K562 (cell line): ENCODE measurements at regions not wholly inside any gene's neighbourhood (a gene's known extent, or its start where the extent isn't known, plus 50 kb on each side); places are given as distances from the start of the nearest gene placed in this dataset.

Source experiments
- ATAC-seq: fragments of 200-7000 bp; cut with Tn5 transposase; 3 replicates; pipeline ENCODE4 v1.9.1; 2020; ENCODE audit warnings: moderate library complexity
- BruUV-seq: library from RNA; stranded (reverse); fragments of 400-500 nt; replicated peaks from 2 replicates; lab custom pipeline; 2021; lab: Mats Ljungman, UMichigan
- CTCF ChIA-PET: fragments of 300-600 bp; formaldehyde crosslinking; extraction: SDS; loops from one replicate; lab custom pipeline; 2021; ENCODE audit warnings: low intra/inter-chr PET ratio; lab: Yijun Ruan, JAX
- POLR2A ChIA-PET: fragments of 300-600, 350-650 bp; sonication (Branson Sonifier 250); formaldehyde crosslinking; extraction: SDS; loops from one replicate; lab custom pipeline; 2021; ENCODE audit warnings: antibody characterized with exemption, inconsistent platforms; lab: Yijun Ruan, JAX
- DNase-seq, 4 experiments: peaks; one replicate each; pipeline versions ENCODE4 v3.0.0 to v3.0.0-alpha.2; 2011 to 2018; ENCODE audit warnings: low spot score in 3 of 4, mixed read lengths in 3 of 4; ENCODE audit errors: extremely low read depth in 1 of 4
- FAIRE-seq: peaks from 2 replicates; lab custom pipeline; 2011; peaks lifted over from hg19 to GRCh38; lab: Jason Lieb, UNC
- H2AFZ ChIP-seq: 2 replicates; pipeline ENCODE4 v1.6.0; 2011; ENCODE audit warnings: low read depth, low read length, control low read depth, inconsistent platforms
- H3K27ac ChIP-seq: fragments of 200-600 bp; 3 replicates; pipeline ENCODE4 v1.8.0; 2011; ENCODE audit warnings: low read depth, mild to moderate bottlenecking, control low read depth, inconsistent platforms, low read length, moderate library complexity, mixed read lengths; ENCODE audit errors: extremely low read depth
- H3K27me3 ChIP-seq, 2 experiments: fragments of 300-600 bp in 1 of 2; 2 replicates in 1 of 2; 3 replicates in 1 of 2; pipeline versions ENCODE4 v1.6.0 to v1.8.0; 2011; ENCODE audit warnings: inconsistent platforms in 2 of 2, low read length in 2 of 2, mild to moderate bottlenecking in 1 of 2, mixed read lengths in 1 of 2, moderate library complexity in 1 of 2; ENCODE audit not compliant: control insufficient read depth in 2 of 2, insufficient read depth in 2 of 2
- H3K36me3 ChIP-seq: fragments of 300-600 bp; 3 replicates; pipeline ENCODE4 v1.8.0; 2011; ENCODE audit warnings: mild to moderate bottlenecking, low read length, inconsistent platforms; ENCODE audit not compliant: control insufficient read depth, insufficient read depth
- H3K4me1 ChIP-seq, 2 experiments: fragments of 200-600 bp in 1 of 2; replicated peaks in 1 of 2; 2 replicates in 1 of 2; 3 replicates in 1 of 2; pipeline versions ENCODE4 v1.5.1 to v1.8.0; 2011; ENCODE audit warnings: inconsistent platforms in 2 of 2, low read length in 2 of 2, mild to moderate bottlenecking in 1 of 2, mixed read lengths in 1 of 2, moderate library complexity in 1 of 2; ENCODE audit not compliant: control insufficient read depth in 2 of 2, insufficient read depth in 2 of 2
- H3K4me2 ChIP-seq: 2 replicates; pipeline ENCODE4 v1.6.1; 2011; ENCODE audit warnings: low read length, control low read depth, inconsistent platforms, mixed read lengths; ENCODE audit not compliant: insufficient read depth
- H3K4me3 ChIP-seq: fragments of 200-600 bp; sonication (generic), shearing (Covaris generic); 2 replicates; pipeline ENCODE4 v1.5.1; 2016; ENCODE audit warnings: control low read depth, inconsistent platforms
- H3K79me2 ChIP-seq: fragments of 200-600 bp; 3 replicates; pipeline ENCODE4 v1.8.0; 2011; ENCODE audit warnings: low read length, inconsistent platforms; ENCODE audit not compliant: control insufficient read depth, insufficient read depth
- H3K9ac ChIP-seq, 2 experiments: 2 replicates each; pipeline versions ENCODE4 v1.6.0 to v1.6.1; 2011; ENCODE audit warnings: low read depth in 2 of 2, low read length in 2 of 2, control low read depth in 1 of 2, inconsistent platforms in 1 of 2, mild to moderate bottlenecking in 1 of 2, mixed read lengths in 1 of 2; ENCODE audit not compliant: insufficient read depth in 1 of 2
- H3K9me1 ChIP-seq: one replicate; pipeline ENCODE4 v1.6.0; 2011; ENCODE audit warnings: inconsistent platforms, mild to moderate bottlenecking, low read length, moderate library complexity; ENCODE audit not compliant: control insufficient read depth, insufficient read depth
- H3K9me3 ChIP-seq: replicated peaks from 2 replicates; pipeline ENCODE4 v1.5.1; 2011; ENCODE audit warnings: low read depth, low read length, inconsistent platforms; ENCODE audit not compliant: control insufficient read depth, insufficient read depth
- H4K20me1 ChIP-seq: replicated peaks from 2 replicates; pipeline ENCODE4 v1.6.1; 2011; ENCODE audit warnings: low read length, inconsistent platforms, mixed read lengths; ENCODE audit not compliant: control insufficient read depth, insufficient read depth
- CBX3 ChIP-seq, 2 experiments: IDR thresholded peaks; 1 replicate in 1 of 2; 2 replicates in 1 of 2; pipeline ENCODE4 v1.6.1; 2012; ENCODE audit warnings: inconsistent platforms in 2 of 2, low read length in 2 of 2, borderline replicate concordance in 1 of 2, control low read depth in 1 of 2
- CTCF ChIP-seq, 3 experiments: IDR thresholded peaks in 2 of 3; conservative IDR thresholded peaks in 1 of 3; 2 replicates each; pipeline ENCODE4 v1.5.1; 2011 to 2012; ENCODE audit warnings: low read length in 3 of 3, mild to moderate bottlenecking in 3 of 3, control low read depth in 2 of 3, improper control_type of control experiment in 1 of 3, inconsistent platforms in 1 of 3, low read depth in 1 of 3, mixed read lengths in 1 of 3, moderate library complexity in 1 of 3; ENCODE audit not compliant: insufficient read depth in 2 of 3
- NCOA1 ChIP-seq: fragments of 450-650 bp; IDR thresholded peaks from 2 replicates; pipeline ENCODE4 v1.6.1; 2016; ENCODE audit warnings: low read depth
- TBP ChIP-seq: optimal IDR thresholded peaks from 2 replicates; pipeline ENCODE3; 2011; ENCODE audit warnings: low read depth, low read length, improper control_type of control experiment
- TCF7L2 ChIP-seq: fragments of 150-350 bp; IDR thresholded peaks from 2 replicates; pipeline ENCODE4 v1.6.1; 2016; ENCODE audit warnings: low read depth, mild to moderate bottlenecking, low read length, moderate library complexity
- UBTF ChIP-seq, 2 experiments: IDR thresholded peaks; 2 replicates each; pipeline ENCODE4 v1.6.1; 2012; ENCODE audit warnings: improper control_type of control experiment in 2 of 2, low read depth in 2 of 2, low read length in 2 of 2, borderline replicate concordance in 1 of 2
- ZNF512 ChIP-seq: IDR thresholded peaks from 2 replicates; pipeline ENCODE4 v1.6.1; 2016; ENCODE audit warnings: missing genetic modification characterization, missing compliant biosample characterization
- WGBS: fragments of 100-300 bp; shearing (Covaris generic); methylation state at CpG from one replicate; pipeline ENCODE4 v1.1.6; 2016; ENCODE audit warnings: low coverage, mixed read lengths; ENCODE audit not compliant: insufficient coverage; ENCODE audit errors: missing lambda C conversion rate; 5-methylcytosine and 5-hydroxymethylcytosine counted together
- in situ Hi-C: fragments of 300-500 bp; cut with MboI; formaldehyde crosslinking; loops from 4 replicates; pipeline ENCODE4 v1.15.0; 2018; ENCODE audit warnings: inconsistent platforms, mixed read lengths
- intact Hi-C: fragments of 100-400 bp; cut with micrococcal nuclease; formaldehyde crosslinking; loops from 2 replicates; pipeline ENCODE4 v1.14.2; 2022

GRCh38 chr11:76256448-76256847, 50.1 kb upstream of the WNT11 start:
- no peaks in the 10 kb centered on the region for H3K36me3 ChIP-seq
- H3K27me3 ChIP-seq, result peaks cover 25 to 92% of the 10 kb centered on the region in 2 experiments; a peak in 4 of 5 replicates
- no peak overlapping the region for H3K4me2 ChIP-seq
- no peaks in the 10 kb centered on the region for H3K9me3 ChIP-seq
- ChIA-PET POLR2A (interaction anchor here (0.6 to 2.2 kb wide), 2 partner anchors 12 to 356 kb away, joined by 3 to 7 read pairs; no protein-coding TSS in a partner anchor), CTCF (no interaction called here)
- no peak overlapping the region for H3K4me3 ChIP-seq
- intact Hi-C loops (no loop called here), in situ Hi-C loops (no loop called here)
- no peak for TF ChIP-seq NCOA1
- TF ChIP-seq CBX3 (IDR thresholded peaks at IDR 0.05; ENCODE audit: borderline replicate concordance in 1 of 2, low read length in 2 of 2), result no peak
- TF ChIP-seq CTCF (IDR thresholded peaks at IDR 0.05 in 2 of 3, conservative IDR thresholded peaks at IDR 0.05 in 1 of 3; ENCODE audit: insufficient read depth in 2 of 3, low read depth in 1 of 3, low read length in 3 of 3), result 0 out of 6 replicates have a peak, but pooled peaks of 1 of the 3 experiments have one; percentile 2
- TF ChIP-seq TBP, result peak; percentile 40
- TF ChIP-seq TCF7L2, result no peak
- 0 out of 2 replicates have a peak, but pooled peaks have one; percentile 25 for TF ChIP-seq ZNF512 (tag)
- peak in 1 of 2 experiments; percentile 94; a peak in 2 of 4 replicates for TF ChIP-seq UBTF (IDR thresholded peaks at IDR 0.05; ENCODE audit: borderline replicate concordance in 1 of 2, low read depth in 2 of 2, low read length in 2 of 2)
- H3K9me1 ChIP-seq, result no peaks in the 10 kb centered on the region
- H3K9ac ChIP-seq, result no peak overlapping the region
- BruUV-seq, result no TSS peak
- H2AFZ ChIP-seq, result no peak overlapping the region
- WGBS, result 21% methylated on average over 14 of the region's 14 CpGs
- no peaks in the 10 kb centered on the region for H3K79me2 ChIP-seq
- H3K27ac ChIP-seq, result no peak overlapping the region
- no peaks in the 10 kb centered on the region for H3K4me1 ChIP-seq
- no peak for DNase-seq
- H4K20me1 ChIP-seq, result no peaks in the 10 kb centered on the region
- ATAC-seq, result peak; percentile 77
- no peak for FAIRE-seq
